ENCODE measurements at regions not wholly inside any gene's neighbourhood (a gene's known extent, or its start where the extent isn't known, plus 50 kb on each side); places are given as distances from the start of the nearest gene placed in this dataset.

GRCh38 chr3:117793622-117794265, 1084.2 kb downstream of the TUSC7 start:
- no peak for DNase-seq
- no peak overlapping the region for H3K4me3 ChIP-seq
- H3K4me1 ChIP-seq, result no peaks in the 10 kb centered on the region
- intact Hi-C loops (cut with DNase I; ENCODE audit: low total_unique reads), result no loop called here
- H3K36me3 ChIP-seq, result no peaks in the 10 kb centered on the region
- 50 to 83% (median 69%) methylated on average over 8 of the region's 8 CpGs for WGBS, 5 donors
- no peak overlapping the region for H3K27ac ChIP-seq
- no peaks in the 10 kb centered on the region for H3K9me3 ChIP-seq
- no peaks in the 10 kb centered on the region for H3K27me3 ChIP-seq (replicated peaks in 1 of 7)
- TF ChIP-seq POLR2AphosphoS5 (IDR thresholded peaks at IDR 0.05) (no peak), POLR2A (IDR thresholded peaks at IDR 0.05) (no peak), CTCF (IDR thresholded peaks at IDR 0.05 in 8 of 11, conservative IDR thresholded peaks at IDR 0.05 in 3 of 11) (no peak)

GRCh38 chr3:117798221-117798620, 1088.6 kb downstream of the TUSC7 start:
- H3K9me3 ChIP-seq, result no peaks in the 10 kb centered on the region
- no peaks in the 10 kb centered on the region for H3K36me3 ChIP-seq
- H3K27me3 ChIP-seq (replicated peaks in 1 of 7), result no peaks in the 10 kb centered on the region
- 68 to 81% (median 76%) methylated on average over 3 of the region's 3 CpGs for WGBS, 5 donors
- intact Hi-C loops (cut with DNase I; ENCODE audit: low total_unique reads), result no loop called here
- no peak for TF ChIP-seq POLR2A (IDR thresholded peaks at IDR 0.05)
- no peak for TF ChIP-seq POLR2AphosphoS5 (IDR thresholded peaks at IDR 0.05)
- no peak for TF ChIP-seq CTCF (IDR thresholded peaks at IDR 0.05 in 8 of 11, conservative IDR thresholded peaks at IDR 0.05 in 3 of 11)
- no peak for DNase-seq
- H3K4me1 ChIP-seq, result no peaks in the 10 kb centered on the region
- no peak overlapping the region for H3K4me3 ChIP-seq
- no peak overlapping the region for H3K27ac ChIP-seq

DNA sequence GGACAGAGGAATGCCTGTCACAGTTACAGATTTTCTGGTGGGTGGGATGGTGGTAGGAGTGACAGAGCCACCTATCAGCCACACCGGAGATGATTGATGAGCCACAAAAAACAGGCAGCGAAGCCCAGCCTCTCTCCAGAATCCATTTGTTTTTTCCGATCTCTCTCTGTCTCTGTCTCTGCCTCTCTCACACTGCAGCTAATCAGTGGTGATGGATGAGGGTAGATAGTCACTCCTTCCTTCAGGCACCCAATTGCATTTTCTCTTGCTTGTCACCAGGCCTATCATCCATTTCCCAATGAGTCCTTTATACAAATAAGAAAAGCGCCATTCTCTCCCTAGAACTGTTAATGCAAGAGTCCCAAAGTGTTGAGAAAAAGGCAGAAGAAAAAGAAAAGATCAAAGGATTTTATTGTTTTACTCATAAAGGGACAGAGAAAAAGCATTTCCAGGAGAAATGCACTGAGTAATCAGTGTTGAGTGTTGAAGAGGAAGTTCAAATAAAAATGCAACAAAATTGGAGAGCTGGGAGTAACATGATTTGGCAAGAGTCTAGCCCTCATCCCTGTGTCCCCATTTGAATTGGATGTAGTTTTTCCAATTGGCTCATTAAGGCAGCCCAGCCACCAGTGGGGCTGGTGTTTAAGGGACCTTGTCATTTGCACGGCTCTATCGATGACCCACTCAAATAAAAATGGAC, 1089.3 kb downstream of the TUSC7 start:
- Histone ChIP-seq H3K27ac (no peak overlapping the region), H3K27me3 (replicated peaks in 1 of 7) (no peaks in the 10 kb centered on the region), H3K4me1 (no peaks in the 10 kb centered on the region), H3K9me3 (no peaks in the 10 kb centered on the region), H3K36me3 (no peaks in the 10 kb centered on the region), H3K4me3 (no peak overlapping the region)
- WGBS, 5 donors, result 74 to 86% (median 86%) methylated on average over 6 of the region's 6 CpGs
- no peak for TF ChIP-seq CTCF (IDR thresholded peaks at IDR 0.05 in 8 of 11, conservative IDR thresholded peaks at IDR 0.05 in 3 of 11)
- no peak for TF ChIP-seq POLR2A (IDR thresholded peaks at IDR 0.05)
- TF ChIP-seq POLR2AphosphoS5 (IDR thresholded peaks at IDR 0.05), result no peak
- intact Hi-C loops (cut with DNase I; ENCODE audit: low total_unique reads), result no loop called here
- DNase-seq, result no peak

DNA sequence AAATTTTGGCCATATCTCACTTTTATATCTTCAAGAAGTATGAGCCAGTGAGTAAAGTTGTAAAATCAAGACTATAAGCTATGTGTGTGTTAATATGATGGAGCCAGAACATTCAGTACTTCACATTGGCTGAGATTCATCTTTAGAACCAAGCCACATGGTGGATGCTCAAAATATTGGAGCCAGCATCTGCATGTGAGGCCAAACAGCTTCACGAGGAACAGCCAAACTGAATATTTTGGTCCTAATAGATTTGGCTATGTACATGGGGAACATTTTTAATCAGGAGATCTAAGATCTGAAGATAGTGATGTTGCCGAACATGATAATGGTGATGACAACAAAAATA, 1089.8 kb downstream of the TUSC7 start:
- DNase-seq, result no peak
- no peak overlapping the region for H3K27ac ChIP-seq
- H3K9me3 ChIP-seq, result no peaks in the 10 kb centered on the region
- intact Hi-C loops (cut with DNase I; ENCODE audit: low total_unique reads), result no loop called here
- WGBS, 5 donors, result 79 to 93% (median 87%) methylated on average over 2 of the region's 2 CpGs
- H3K4me3 ChIP-seq, result no peak overlapping the region
- no peak for TF ChIP-seq CTCF (IDR thresholded peaks at IDR 0.05 in 8 of 11, conservative IDR thresholded peaks at IDR 0.05 in 3 of 11)
- no peak for TF ChIP-seq POLR2A (IDR thresholded peaks at IDR 0.05)
- no peak for TF ChIP-seq POLR2AphosphoS5 (IDR thresholded peaks at IDR 0.05)
- no peaks in the 10 kb centered on the region for H3K4me1 ChIP-seq
- no peaks in the 10 kb centered on the region for H3K36me3 ChIP-seq
- H3K27me3 ChIP-seq (replicated peaks in 1 of 7), result no peaks in the 10 kb centered on the region

All from spleen (tissue), 11 donors.